ENCODE measurements at regions not wholly inside any gene's neighbourhood (a gene's known extent, or its start where the extent isn't known, plus 50 kb on each side); places are given as distances from the start of the nearest gene placed in this dataset.

DNA sequence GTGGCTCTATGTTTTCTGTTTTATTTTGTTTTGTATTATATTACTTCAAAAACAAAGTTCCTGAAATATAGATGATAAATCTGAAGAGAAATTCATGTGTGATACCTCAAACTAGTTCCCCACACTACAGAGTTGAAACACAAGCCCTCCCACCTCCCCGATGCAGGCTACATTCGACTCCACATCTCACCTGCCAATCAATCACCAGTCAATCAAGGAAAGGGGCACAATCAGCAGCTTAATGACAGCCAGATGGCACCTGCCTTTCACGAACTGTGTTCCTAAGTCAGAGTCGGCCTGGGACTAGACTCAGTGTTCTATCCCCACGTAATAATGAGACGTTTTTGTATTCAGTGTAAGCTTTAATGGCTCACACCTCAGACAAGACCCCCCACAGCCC lies 313.4 kb downstream of the SPATA17 start:
- no peaks in the 10 kb centered on the region for H3K4me1 ChIP-seq
- DNase-seq (no peak), ATAC-seq (no peak)
- H3K27ac ChIP-seq: no peak overlapping the region
- intact Hi-C loops (cut with DNase I): no loop called here
- H3K27me3 ChIP-seq: no peaks in the 10 kb centered on the region
- no peaks in the 10 kb centered on the region for H3K36me3 ChIP-seq (replicated peaks in 1 of 2; ENCODE audit: insufficient read depth in 1 of 2, low read depth in 2 of 2)
- WGBS, 2 donors: 24 to 35% methylated on average over 6 of the region's 6 CpGs
- H3K9me3 ChIP-seq: no peaks in the 10 kb centered on the region
- H3K4me3 ChIP-seq: no peak overlapping the region
- no peak for TF ChIP-seq POLR2A (IDR thresholded peaks at IDR 0.05)
- no peak for TF ChIP-seq CTCF (IDR thresholded peaks at IDR 0.05)

DNA sequence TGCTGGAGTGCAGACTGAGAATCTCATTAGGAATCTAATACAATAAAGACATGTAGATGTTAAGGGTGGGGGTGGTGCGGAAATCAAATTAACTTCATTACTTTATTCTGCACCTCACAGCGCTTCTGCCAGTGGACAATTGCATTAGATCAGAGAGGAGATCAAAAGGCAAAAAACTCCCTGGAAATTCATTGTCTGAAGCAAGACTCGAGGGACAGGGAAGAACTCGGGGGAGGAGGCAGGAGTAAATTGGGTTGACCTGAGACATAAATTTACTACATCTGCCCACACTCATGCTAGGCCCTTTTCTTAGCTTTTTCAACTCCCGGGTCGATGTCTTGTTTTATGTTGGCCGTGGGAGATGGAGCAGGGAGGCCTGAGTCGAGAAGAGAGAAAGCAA lies 315.4 kb downstream of the SPATA17 start:
- no peak for TF ChIP-seq POLR2A (IDR thresholded peaks at IDR 0.05)
- no peak for TF ChIP-seq CTCF (IDR thresholded peaks at IDR 0.05)

GRCh38 chr1:217948741-217949140 lies 317.6 kb downstream of the SPATA17 start:
- 22 to 29% methylated on average over 2 of the region's 2 CpGs for WGBS, 2 donors
- Histone ChIP-seq H3K9me3 (no peaks in the 10 kb centered on the region), H3K27ac (no peak overlapping the region), H3K27me3 (no peaks in the 10 kb centered on the region), H3K36me3 (replicated peaks in 1 of 2; ENCODE audit: insufficient read depth in 1 of 2, low read depth in 2 of 2) (no peaks in the 10 kb centered on the region), H3K4me3 (no peak overlapping the region), H3K4me1 (no peaks in the 10 kb centered on the region)
- intact Hi-C loops (cut with DNase I): no loop called here
- DNase-seq (no peak), ATAC-seq (no peak)
- TF ChIP-seq POLR2A (IDR thresholded peaks at IDR 0.05): no peak
- no peak for TF ChIP-seq CTCF (IDR thresholded peaks at IDR 0.05)

More for the DNA sequence above, 315.4 kb downstream of the SPATA17 start:
- Histone ChIP-seq H3K4me1 (no peaks in the 10 kb centered on the region), H3K27ac (no peak overlapping the region), H3K27me3 (no peaks in the 10 kb centered on the region), H3K36me3 (replicated peaks in 1 of 2; ENCODE audit: insufficient read depth in 1 of 2, low read depth in 2 of 2) (no peaks in the 10 kb centered on the region), H3K4me3 (no peak overlapping the region), H3K9me3 (no peaks in the 10 kb centered on the region)
- WGBS, 2 donors: 59 to 78% methylated on average over 8 of the region's 8 CpGs
- ATAC-seq: no peak
- DNase-seq: no peak
- intact Hi-C loops (cut with DNase I): no loop called here

DNA sequence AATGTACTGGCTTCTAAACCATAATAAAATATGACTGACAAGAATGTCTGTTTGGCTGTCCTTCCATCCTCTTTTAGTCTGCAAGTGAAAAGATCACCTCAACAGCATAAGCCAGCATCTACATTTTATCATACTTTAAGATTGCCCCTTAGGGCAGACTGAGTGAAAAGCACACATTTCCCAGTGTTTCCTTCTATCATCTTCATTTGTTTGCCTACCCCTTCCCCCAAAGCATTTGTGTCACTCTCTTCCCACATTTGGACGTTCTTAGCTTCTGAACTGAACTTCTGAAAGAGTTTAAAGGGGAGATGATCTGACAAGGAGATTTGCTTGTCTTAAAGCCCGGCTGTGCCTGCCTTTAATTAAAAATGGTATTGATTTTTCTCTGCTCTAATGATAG lies 322.2 kb downstream of the SPATA17 start:
- Histone ChIP-seq H3K4me1 (no peaks in the 10 kb centered on the region), H3K4me3 (no peak overlapping the region), H3K36me3 (replicated peaks in 1 of 2; ENCODE audit: insufficient read depth in 1 of 2, low read depth in 2 of 2) (no peaks in the 10 kb centered on the region), H3K27me3 (no peaks in the 10 kb centered on the region), H3K27ac (no peak overlapping the region), H3K9me3 (no peaks in the 10 kb centered on the region)
- no peak for DNase-seq
- intact Hi-C loops (cut with DNase I): no loop called here
- TF ChIP-seq CTCF (IDR thresholded peaks at IDR 0.05) (no peak), POLR2A (IDR thresholded peaks at IDR 0.05) (no peak)
- no peak for ATAC-seq
- 20 to 22% methylated on average over 2 of the region's 2 CpGs for WGBS, 2 donors

DNA sequence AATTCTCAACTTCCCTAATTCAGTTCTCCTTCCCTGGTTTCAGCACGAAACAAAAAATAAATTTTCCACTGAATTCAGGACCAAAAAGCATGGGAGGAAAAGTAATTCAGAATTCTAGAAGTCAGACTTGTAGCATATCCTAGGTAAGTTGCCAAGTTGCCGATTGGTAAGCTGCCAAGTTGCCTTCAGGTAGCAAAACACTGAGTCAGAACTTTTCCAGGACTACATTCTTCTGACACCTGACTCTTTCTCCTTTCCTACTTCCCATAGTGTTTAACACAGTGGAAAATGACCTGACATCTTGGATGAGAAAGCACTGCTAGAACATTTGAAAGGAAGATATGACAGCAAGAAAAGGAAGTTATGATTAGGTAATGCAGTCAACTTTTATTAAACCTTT lies 322.8 kb downstream of the SPATA17 start:
- Histone ChIP-seq H3K4me3 (no peak overlapping the region), H3K36me3 (replicated peaks in 1 of 2; ENCODE audit: insufficient read depth in 1 of 2, low read depth in 2 of 2) (no peaks in the 10 kb centered on the region), H3K4me1 (no peaks in the 10 kb centered on the region), H3K27ac (no peak overlapping the region), H3K27me3 (no peaks in the 10 kb centered on the region), H3K9me3 (no peaks in the 10 kb centered on the region)
- intact Hi-C loops (cut with DNase I): no loop called here
- no peak for TF ChIP-seq POLR2A (IDR thresholded peaks at IDR 0.05)
- no peak for TF ChIP-seq CTCF (IDR thresholded peaks at IDR 0.05)
- 41 to 61% methylated on average over 2 of the region's 2 CpGs for WGBS, 2 donors
- DNase-seq: peak; percentile 17 to 68 (median 43)
- no peak for ATAC-seq

All from body of pancreas (tissue), 4 donors.